Stimulated activated CD4-positive, alpha-beta T cell treated with anti-CD3 and anti-CD28 coated beads, Interleukin-2, amount 100 ng/mL, for 24 hours (primary cell): ENCODE measurements at regions not wholly inside any gene's neighbourhood (a gene's known extent, or its start where the extent isn't known, plus 50 kb on each side); places are given as distances from the start of the nearest gene placed in this dataset.

Experiments used
- DNase-seq, 2 donors: peaks; one replicate each; pipeline ENCODE4 v3.0.0-alpha.2; 2020

DNA sequence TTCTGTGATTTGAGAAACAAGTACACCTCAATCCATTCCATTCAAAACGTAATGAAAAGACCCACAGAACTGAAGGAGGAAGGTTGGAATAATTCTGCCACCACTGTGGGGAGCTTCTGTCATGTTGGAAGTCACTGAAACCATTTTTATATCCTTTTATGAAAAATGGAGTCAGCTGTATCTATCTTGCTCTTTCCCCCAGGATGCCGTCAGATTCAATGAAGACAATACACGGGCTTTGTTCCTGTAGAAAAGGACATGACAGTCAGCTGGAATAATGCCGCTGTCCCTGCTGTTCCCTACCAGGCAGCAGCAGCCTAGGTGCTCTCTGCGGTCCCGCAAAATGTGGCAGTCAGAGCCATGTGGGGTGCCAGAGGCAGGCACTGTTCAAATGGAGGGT is 52.5 kb upstream of the APCDD1 start:
- no peak for DNase-seq

- DNase-seq = no peak
Measured at GRCh38 chr18:10402871-10403559, 51.4 kb upstream of the APCDD1 start.

- no peak for DNase-seq
Measured at GRCh38 chr18:10403708-10404107, 50.7 kb upstream of the APCDD1 start.

GRCh38 chr18:10404168-10404567 is 50.3 kb upstream of the APCDD1 start:
- no peak for DNase-seq
